Small intestine (tissue), 7 donors: ENCODE measurements at regions not wholly inside any gene's neighbourhood (a gene's known extent, or its start where the extent isn't known, plus 50 kb on each side); places are given as distances from the start of the nearest gene placed in this dataset.

ENCODE experiments used
- DNase-seq, 2 donors: peaks; one replicate each; pipeline versions ENCODE4 v3.0.0 to v3.0.0-alpha.2; 2013
- FAIRE-seq: peaks from 2 replicates; lab custom pipeline; 2012; peaks lifted over from hg19 to GRCh38; lab: Jason Lieb, UNC
- H3K27ac ChIP-seq, 3 donors: one replicate each; pipeline ENCODE4 v1.5.1; 2013; ENCODE audit warnings: low read length in 2 of 3, mild to moderate bottlenecking in 2 of 3, control low read depth in 1 of 3, inconsistent platforms in 1 of 3, low read depth in 1 of 3, moderate library complexity in 1 of 3
- H3K27me3 ChIP-seq, 3 donors: one replicate each; pipeline ENCODE4 v1.6.1; 2013; ENCODE audit warnings: low read length in 3 of 3, inconsistent platforms in 1 of 3; ENCODE audit not compliant: control insufficient read depth in 3 of 3, insufficient read depth in 3 of 3
- H3K36me3 ChIP-seq, 3 donors: one replicate each; pipeline ENCODE4 v1.6.1; 2013; ENCODE audit warnings: low read length in 3 of 3, inconsistent platforms in 1 of 3, low read depth in 1 of 3, mild to moderate bottlenecking in 1 of 3, moderate library complexity in 1 of 3; ENCODE audit not compliant: control insufficient read depth in 3 of 3, insufficient read depth in 2 of 3
- H3K4me1 ChIP-seq, 3 donors: one replicate each; pipeline ENCODE4 v1.6.1; 2013; ENCODE audit warnings: low read length in 2 of 3, inconsistent platforms in 1 of 3, low read depth in 1 of 3, mild to moderate bottlenecking in 1 of 3, moderate library complexity in 1 of 3; ENCODE audit not compliant: control insufficient read depth in 3 of 3, insufficient read depth in 2 of 3
- H3K4me3 ChIP-seq, 3 donors: one replicate each; pipeline ENCODE4 v1.5.1; 2013; ENCODE audit warnings: low read length in 3 of 3, control low read depth in 1 of 3, inconsistent platforms in 1 of 3, low read depth in 1 of 3, mild to moderate bottlenecking in 1 of 3, moderate library complexity in 1 of 3
- H3K9me3 ChIP-seq, 2 donors: one replicate each; pipeline ENCODE4 v1.6.1; 2013; ENCODE audit warnings: low read depth in 1 of 2, low read length in 1 of 2; ENCODE audit not compliant: control insufficient read depth in 2 of 2, insufficient read depth in 1 of 2
- WGBS, 3 donors: extraction: QIAGEN DNeasy Blood & Tissue Kit; methylation state at CpG; one replicate each; pipeline ENCODE4 v1.1.7; 2013; 5-methylcytosine and 5-hydroxymethylcytosine counted together
- donor health status: healthy with polysubstance abuse.
- donor health status: control.
- donor health status: control.
- donor health status: Bipolar disorder and iron deficiency.
- donor health status: healthy.

- peak overlapping the region in 2 of 3 donors; percentile 45 to 80 for H3K27ac ChIP-seq
- peaks cover 5 to 70% (median 20%) of the 10 kb centered on the region in 3 donors for H3K4me1 ChIP-seq
- H3K27me3 ChIP-seq = no peaks in the 10 kb centered on the region
- no peak overlapping the region for H3K4me3 ChIP-seq
- H3K36me3 ChIP-seq = no peaks in the 10 kb centered on the region
- H3K9me3 ChIP-seq = no peaks in the 10 kb centered on the region
- no peak for FAIRE-seq
- peak; percentile 66 for DNase-seq
These were observed 65.2 kb upstream of the SESN3 start for GRCh38 chr11:95296165-95296564.

GRCh38 chr11:95295382-95296149 is 64.6 kb upstream of the SESN3 start:
- Histone ChIP-seq H3K4me3 (no peak overlapping the region), H3K27ac (peak overlapping the region; percentile 2 to 80 (median 67)), H3K36me3 (no peaks in the 10 kb centered on the region), H3K9me3 (no peaks in the 10 kb centered on the region), H3K27me3 (no peaks in the 10 kb centered on the region), H3K4me1 (peaks cover 5 to 70% (median 18%) of the 10 kb centered on the region in 3 donors)
- DNase-seq = peak; percentile 75 to 76
- WGBS, 3 donors = 22 to 64% (median 50%) methylated on average over 8 of the region's 8 CpGs
- FAIRE-seq = no peak

GRCh38 chr11:95294701-95295100 is 63.7 kb upstream of the SESN3 start:
- FAIRE-seq (no peak), DNase-seq (peak; percentile 47 to 71)
- H3K27ac ChIP-seq = peak overlapping the region in 2 of 3 donors; percentile 67 to 80
- no peaks in the 10 kb centered on the region for H3K36me3 ChIP-seq
- 16 to 69% (median 41%) methylated on average over 1 of the region's 1 CpG for WGBS, 3 donors
- H3K9me3 ChIP-seq = no peaks in the 10 kb centered on the region
- H3K27me3 ChIP-seq = no peaks in the 10 kb centered on the region
- peaks cover 5 to 66% (median 18%) of the 10 kb centered on the region in 3 donors for H3K4me1 ChIP-seq
- H3K4me3 ChIP-seq = no peak overlapping the region

GRCh38 chr11:95293116-95293515 is 62.1 kb upstream of the SESN3 start:
- WGBS, 3 donors = 88 to 93% (median 93%) methylated on average over 3 of the region's 3 CpGs
- H3K27ac ChIP-seq = peak overlapping the region in 2 of 3 donors; percentile 66 to 80
- DNase-seq (peak in 1 of 2 donors; percentile 34), FAIRE-seq (no peak)
- no peaks in the 10 kb centered on the region for H3K9me3 ChIP-seq
- no peaks in the 10 kb centered on the region for H3K27me3 ChIP-seq
- H3K36me3 ChIP-seq = no peaks in the 10 kb centered on the region
- no peak overlapping the region for H3K4me3 ChIP-seq
- peaks cover 5 to 58% (median 18%) of the 10 kb centered on the region in 3 donors for H3K4me1 ChIP-seq

GRCh38 chr11:95291946-95292345 is 60.9 kb upstream of the SESN3 start:
- H3K36me3 ChIP-seq = no peaks in the 10 kb centered on the region
- FAIRE-seq (no peak), DNase-seq (peak; percentile 93 to 96)
- peak overlapping the region; percentile 66 to 81 (median 80) for H3K27ac ChIP-seq
- peaks cover 5 to 52% (median 16%) of the 10 kb centered on the region in 3 donors for H3K4me1 ChIP-seq
- no peak overlapping the region for H3K4me3 ChIP-seq
- no peaks in the 10 kb centered on the region for H3K27me3 ChIP-seq
- no peaks in the 10 kb centered on the region for H3K9me3 ChIP-seq
- 13 to 58% (median 34%) methylated on average over 4 of the region's 4 CpGs for WGBS, 3 donors

- no peak overlapping the region for H3K4me3 ChIP-seq
- H3K9me3 ChIP-seq = no peaks in the 10 kb centered on the region
- H3K27ac ChIP-seq = no peak overlapping the region
- no peaks in the 10 kb centered on the region for H3K27me3 ChIP-seq
- DNase-seq (peak in 1 of 2 donors; percentile 12), FAIRE-seq (no peak)
- H3K4me1 ChIP-seq = peaks cover 3 to 30% (median 7%) of the 10 kb centered on the region in 3 donors
- 89 to 96% (median 93%) methylated on average over 2 of the region's 2 CpGs for WGBS, 3 donors
- H3K36me3 ChIP-seq = no peaks in the 10 kb centered on the region
These were observed 58.5 kb upstream of the SESN3 start for GRCh38 chr11:95289378-95290101.

- peak overlapping the region in 1 of 3 donors; percentile 84 for H3K27ac ChIP-seq
- WGBS, 3 donors = 80 to 86% (median 81%) methylated on average over 4 of the region's 4 CpGs
- DNase-seq = no peak
- no peaks in the 10 kb centered on the region for H3K27me3 ChIP-seq
- peaks cover 0 to 19% (median 0%) of the 10 kb centered on the region in 3 donors for H3K4me1 ChIP-seq
- no peaks in the 10 kb centered on the region for H3K36me3 ChIP-seq
- H3K4me3 ChIP-seq = no peak overlapping the region
- no peak for FAIRE-seq
- no peaks in the 10 kb centered on the region for H3K9me3 ChIP-seq
These were observed 53.4 kb upstream of the SESN3 start for GRCh38 chr11:95284057-95285052.
